Muscle layer of duodenum (tissue), 2 donors: ENCODE measurements at regions not wholly inside any gene's neighbourhood (a gene's known extent, or its start where the extent isn't known, plus 50 kb on each side); places are given as distances from the start of the nearest gene placed in this dataset.

Experiments
- H3K27ac ChIP-seq: one replicate; pipeline ENCODE4 v1.7.0; 2013; ENCODE audit warnings: mild to moderate bottlenecking, low read length
- H3K27me3 ChIP-seq: one replicate; pipeline ENCODE4 v1.7.0; 2013; ENCODE audit warnings: low read depth, mild to moderate bottlenecking, control low read depth, low read length
- H3K36me3 ChIP-seq, 2 donors: one replicate each; pipeline ENCODE4 v1.7.0; 2013; ENCODE audit warnings: low read length in 2 of 2, control low read depth in 1 of 2, mild to moderate bottlenecking in 1 of 2; ENCODE audit not compliant: insufficient read depth in 2 of 2, control insufficient read depth in 1 of 2
- H3K4me1 ChIP-seq, 2 donors: one replicate each; pipeline ENCODE4 v1.7.0; 2013; ENCODE audit warnings: low read length in 2 of 2, mild to moderate bottlenecking in 2 of 2, control low read depth in 1 of 2, moderate library complexity in 1 of 2; ENCODE audit not compliant: insufficient read depth in 2 of 2, control insufficient read depth in 1 of 2
- H3K4me3 ChIP-seq, 2 donors: one replicate each; pipeline ENCODE4 v1.7.0; 2013; ENCODE audit warnings: low read length in 2 of 2, low read depth in 1 of 2, mild to moderate bottlenecking in 1 of 2
- H3K9me3 ChIP-seq, 2 donors: one replicate each; pipeline ENCODE4 v1.7.0; 2013; ENCODE audit warnings: low read length in 2 of 2, control low read depth in 1 of 2, mild to moderate bottlenecking in 1 of 2; ENCODE audit not compliant: control insufficient read depth in 1 of 2
- donor health status: healthy.

GRCh38 chr20:57952136-57952535 is 242.3 kb upstream of the PMEPA1 start:
- Histone ChIP-seq H3K27me3 (no peaks in the 10 kb centered on the region), H3K4me1 (no peaks in the 10 kb centered on the region), H3K4me3 (no peak overlapping the region), H3K27ac (no peak overlapping the region), H3K9me3 (peaks cover 0 to 3% of the 10 kb centered on the region in 2 donors), H3K36me3 (no peaks in the 10 kb centered on the region)

GRCh38 chr20:57951549-57951948 is 241.7 kb upstream of the PMEPA1 start:
- no peaks in the 10 kb centered on the region for H3K27me3 ChIP-seq

GRCh38 chr20:57950764-57951485 is 241.1 kb upstream of the PMEPA1 start:
- Histone ChIP-seq H3K36me3 (no peaks in the 10 kb centered on the region), H3K4me1 (no peaks in the 10 kb centered on the region), H3K9me3 (peaks cover 0 to 3% of the 10 kb centered on the region in 2 donors), H3K27me3 (no peaks in the 10 kb centered on the region), H3K27ac (no peak overlapping the region), H3K4me3 (no peak overlapping the region)

More at GRCh38 chr20:57951549-57951948, 241.7 kb upstream of the PMEPA1 start:
- Histone ChIP-seq H3K4me3 (no peak overlapping the region), H3K4me1 (no peaks in the 10 kb centered on the region), H3K27ac (no peak overlapping the region), H3K9me3 (peaks cover 0 to 3% of the 10 kb centered on the region in 2 donors), H3K36me3 (no peaks in the 10 kb centered on the region)

- H3K27me3 ChIP-seq: no peaks in the 10 kb centered on the region
- H3K9me3 ChIP-seq: peaks cover 0 to 3% of the 10 kb centered on the region in 2 donors
- no peaks in the 10 kb centered on the region for H3K36me3 ChIP-seq
- H3K27ac ChIP-seq: no peak overlapping the region
- no peak overlapping the region for H3K4me3 ChIP-seq
- no peaks in the 10 kb centered on the region for H3K4me1 ChIP-seq
Measured at GRCh38 chr20:57948180-57948955, 238.6 kb upstream of the PMEPA1 start.

GRCh38 chr20:57947421-57948179 is 237.8 kb upstream of the PMEPA1 start:
- no peaks in the 10 kb centered on the region for H3K4me1 ChIP-seq
- H3K4me3 ChIP-seq: no peak overlapping the region
- H3K9me3 ChIP-seq: peaks cover 0 to 3% of the 10 kb centered on the region in 2 donors
- no peak overlapping the region for H3K27ac ChIP-seq
- H3K27me3 ChIP-seq: no peaks in the 10 kb centered on the region
- H3K36me3 ChIP-seq: no peaks in the 10 kb centered on the region

GRCh38 chr20:57946559-57947315 is 236.9 kb upstream of the PMEPA1 start:
- no peaks in the 10 kb centered on the region for H3K4me1 ChIP-seq
- H3K36me3 ChIP-seq: no peaks in the 10 kb centered on the region
- H3K4me3 ChIP-seq: no peak overlapping the region
- H3K27ac ChIP-seq: no peak overlapping the region
- no peaks in the 10 kb centered on the region for H3K27me3 ChIP-seq
- H3K9me3 ChIP-seq: peaks cover 0 to 3% of the 10 kb centered on the region in 2 donors

- H3K9me3 ChIP-seq: no peaks in the 10 kb centered on the region
- no peaks in the 10 kb centered on the region for H3K36me3 ChIP-seq
- no peaks in the 10 kb centered on the region for H3K4me1 ChIP-seq
- H3K27ac ChIP-seq: no peak overlapping the region
- H3K27me3 ChIP-seq: no peaks in the 10 kb centered on the region
- no peak overlapping the region for H3K4me3 ChIP-seq
Measured at GRCh38 chr20:57944988-57945387, 235.2 kb upstream of the PMEPA1 start.

- no peak overlapping the region for H3K27ac ChIP-seq
- no peaks in the 10 kb centered on the region for H3K9me3 ChIP-seq
- no peaks in the 10 kb centered on the region for H3K27me3 ChIP-seq
- H3K4me1 ChIP-seq: no peaks in the 10 kb centered on the region
- no peaks in the 10 kb centered on the region for H3K36me3 ChIP-seq
- H3K4me3 ChIP-seq: no peak overlapping the region
Measured at GRCh38 chr20:57943950-57944349, 234.1 kb upstream of the PMEPA1 start.

GRCh38 chr20:57943291-57943690 is 233.5 kb upstream of the PMEPA1 start:
- Histone ChIP-seq H3K27me3 (no peaks in the 10 kb centered on the region), H3K9me3 (no peaks in the 10 kb centered on the region), H3K36me3 (no peaks in the 10 kb centered on the region), H3K4me3 (no peak overlapping the region), H3K4me1 (no peaks in the 10 kb centered on the region), H3K27ac (no peak overlapping the region)

- Histone ChIP-seq H3K27me3 (no peaks in the 10 kb centered on the region), H3K4me1 (no peaks in the 10 kb centered on the region), H3K4me3 (no peak overlapping the region), H3K9me3 (no peaks in the 10 kb centered on the region), H3K36me3 (no peaks in the 10 kb centered on the region), H3K27ac (no peak overlapping the region)
Measured at GRCh38 chr20:57941604-57942381, 232.0 kb upstream of the PMEPA1 start.
